ENCODE measurements at regions not wholly inside any gene's neighbourhood (a gene's known extent, or its start where the extent isn't known, plus 50 kb on each side); places are given as distances from the start of the nearest gene placed in this dataset.

- no peak for TF ChIP-seq POLR2A (IDR thresholded peaks at IDR 0.05)
- TF ChIP-seq CTCF (IDR thresholded peaks at IDR 0.05), result no peak
- TF ChIP-seq POLR2AphosphoS5 (IDR thresholded peaks at IDR 0.05), result no peak
Observed at GRCh38 chr6:126174697-126175096, 165.2 kb upstream of the CENPW start.
